ENCODE measurements at regions not wholly inside any gene's neighbourhood (a gene's known extent, or its start where the extent isn't known, plus 50 kb on each side); places are given as distances from the start of the nearest gene placed in this dataset.

- no peak for DNase-seq
- H3K27ac ChIP-seq (ENCODE audit: insufficient read depth in 1 of 2, low read depth in 1 of 2, low read length in 2 of 2, poor library complexity in 1 of 2, severe bottlenecking in 2 of 2): no peak overlapping the region
- CTCF ChIA-PET: no interaction called here
- H3K4me1 ChIP-seq (ENCODE audit: control extremely low read depth in 1 of 4, control insufficient read depth in 4 of 4, insufficient read depth in 4 of 4, low read length in 3 of 4): no peaks in the 10 kb centered on the region
- peaks cover 0 to 3% (median 2%) of the 10 kb centered on the region in 5 experiments for H3K9me3 ChIP-seq (ENCODE audit: control extremely low read depth in 1 of 5, control insufficient read depth in 4 of 5, insufficient read depth in 2 of 5, low read depth in 1 of 5, low read length in 4 of 5)
- POLR2A ChIA-PET: no interaction called here
- no peaks in the 10 kb centered on the region for H3K27me3 ChIP-seq (replicated peaks in 2 of 5; ENCODE audit: control insufficient read depth in 4 of 5, insufficient read depth in 5 of 5, low read length in 4 of 5)
- no peaks in the 10 kb centered on the region for H3K36me3 ChIP-seq (ENCODE audit: control insufficient read depth in 4 of 4, insufficient read depth in 4 of 4, low read length in 3 of 4)
- no peak overlapping the region for H3K4me3 ChIP-seq (ENCODE audit: control insufficient read depth in 1 of 7, extremely low read depth in 1 of 7, insufficient read depth in 4 of 7, low read depth in 2 of 7, low read length in 6 of 7)
Measured at GRCh38 chr1:90147093-90147492, 152.2 kb downstream of the ZNF326 start.

GRCh38 chr1:90144820-90145219 is 149.9 kb downstream of the ZNF326 start:
- Histone ChIP-seq H3K9me3 (ENCODE audit: control extremely low read depth in 1 of 5, control insufficient read depth in 4 of 5, insufficient read depth in 2 of 5, low read depth in 1 of 5, low read length in 4 of 5) (peaks cover 0 to 11% (median 3%) of the 10 kb centered on the region in 5 experiments), H3K27ac (ENCODE audit: insufficient read depth in 1 of 2, low read depth in 1 of 2, low read length in 2 of 2, poor library complexity in 1 of 2, severe bottlenecking in 2 of 2) (no peak overlapping the region), H3K27me3 (replicated peaks in 2 of 5; ENCODE audit: control insufficient read depth in 4 of 5, insufficient read depth in 5 of 5, low read length in 4 of 5) (no peaks in the 10 kb centered on the region), H3K36me3 (ENCODE audit: control insufficient read depth in 4 of 4, insufficient read depth in 4 of 4, low read length in 3 of 4) (no peaks in the 10 kb centered on the region), H3K4me3 (ENCODE audit: control insufficient read depth in 1 of 7, extremely low read depth in 1 of 7, insufficient read depth in 4 of 7, low read depth in 2 of 7, low read length in 6 of 7) (no peak overlapping the region), H3K4me1 (ENCODE audit: control extremely low read depth in 1 of 4, control insufficient read depth in 4 of 4, insufficient read depth in 4 of 4, low read length in 3 of 4) (no peaks in the 10 kb centered on the region)
- ChIA-PET CTCF (no interaction called here), POLR2A (no interaction called here)
- 93% methylated on average over 1 of the region's 1 CpG for WGBS (ENCODE audit: insufficient coverage)
- no peak for DNase-seq

- Histone ChIP-seq H3K4me1 (ENCODE audit: control extremely low read depth in 1 of 4, control insufficient read depth in 4 of 4, insufficient read depth in 4 of 4, low read length in 3 of 4) (no peaks in the 10 kb centered on the region), H3K27ac (ENCODE audit: insufficient read depth in 1 of 2, low read depth in 1 of 2, low read length in 2 of 2, poor library complexity in 1 of 2, severe bottlenecking in 2 of 2) (no peak overlapping the region), H3K4me3 (ENCODE audit: control insufficient read depth in 1 of 7, extremely low read depth in 1 of 7, insufficient read depth in 4 of 7, low read depth in 2 of 7, low read length in 6 of 7) (no peak overlapping the region), H3K9me3 (ENCODE audit: control extremely low read depth in 1 of 5, control insufficient read depth in 4 of 5, insufficient read depth in 2 of 5, low read depth in 1 of 5, low read length in 4 of 5) (peaks cover 0 to 18% (median 6%) of the 10 kb centered on the region in 5 experiments), H3K36me3 (ENCODE audit: control insufficient read depth in 4 of 4, insufficient read depth in 4 of 4, low read length in 3 of 4) (no peaks in the 10 kb centered on the region), H3K27me3 (replicated peaks in 2 of 5; ENCODE audit: control insufficient read depth in 4 of 5, insufficient read depth in 5 of 5, low read length in 4 of 5) (no peaks in the 10 kb centered on the region)
- WGBS (ENCODE audit: insufficient coverage): no CpG with 5 or more reads among the region's 1 CpG
- ChIA-PET CTCF (interaction anchor here (1.6 kb wide), 1 partner anchor 10 kb away, joined by 6 read pairs; no protein-coding TSS in a partner anchor), POLR2A (no interaction called here)
- no peak for DNase-seq
Measured at GRCh38 chr1:90143591-90143990, 148.7 kb downstream of the ZNF326 start.

GRCh38 chr1:90142697-90143096 is 147.8 kb downstream of the ZNF326 start:
- no peak overlapping the region for H3K27ac ChIP-seq (ENCODE audit: insufficient read depth in 1 of 2, low read depth in 1 of 2, low read length in 2 of 2, poor library complexity in 1 of 2, severe bottlenecking in 2 of 2)
- CTCF ChIA-PET: interaction anchor here (1.6 kb wide), 1 partner anchor 9 kb away, joined by 6 read pairs; no protein-coding TSS in a partner anchor
- H3K9me3 ChIP-seq (ENCODE audit: control extremely low read depth in 1 of 5, control insufficient read depth in 4 of 5, insufficient read depth in 2 of 5, low read depth in 1 of 5, low read length in 4 of 5): peaks cover 0 to 18% (median 6%) of the 10 kb centered on the region in 5 experiments
- POLR2A ChIA-PET: no interaction called here
- 100% methylated on average over 1 of the region's 2 CpGs for WGBS (ENCODE audit: insufficient coverage)
- no peak for DNase-seq
- no peak overlapping the region for H3K4me3 ChIP-seq (ENCODE audit: control insufficient read depth in 1 of 7, extremely low read depth in 1 of 7, insufficient read depth in 4 of 7, low read depth in 2 of 7, low read length in 6 of 7)
- H3K27me3 ChIP-seq (replicated peaks in 2 of 5; ENCODE audit: control insufficient read depth in 4 of 5, insufficient read depth in 5 of 5, low read length in 4 of 5): no peaks in the 10 kb centered on the region
- H3K4me1 ChIP-seq (ENCODE audit: control extremely low read depth in 1 of 4, control insufficient read depth in 4 of 4, insufficient read depth in 4 of 4, low read length in 3 of 4): no peaks in the 10 kb centered on the region
- no peaks in the 10 kb centered on the region for H3K36me3 ChIP-seq (ENCODE audit: control insufficient read depth in 4 of 4, insufficient read depth in 4 of 4, low read length in 3 of 4)

GRCh38 chr1:90139837-90140236 is 144.9 kb downstream of the ZNF326 start:
- DNase-seq: no peak
- Histone ChIP-seq H3K27me3 (replicated peaks in 2 of 5; ENCODE audit: control insufficient read depth in 4 of 5, insufficient read depth in 5 of 5, low read length in 4 of 5) (no peaks in the 10 kb centered on the region), H3K36me3 (ENCODE audit: control insufficient read depth in 4 of 4, insufficient read depth in 4 of 4, low read length in 3 of 4) (no peaks in the 10 kb centered on the region), H3K9me3 (ENCODE audit: control extremely low read depth in 1 of 5, control insufficient read depth in 4 of 5, insufficient read depth in 2 of 5, low read depth in 1 of 5, low read length in 4 of 5) (peaks cover 0 to 18% (median 6%) of the 10 kb centered on the region in 5 experiments), H3K4me3 (ENCODE audit: control insufficient read depth in 1 of 7, extremely low read depth in 1 of 7, insufficient read depth in 4 of 7, low read depth in 2 of 7, low read length in 6 of 7) (no peak overlapping the region), H3K27ac (ENCODE audit: insufficient read depth in 1 of 2, low read depth in 1 of 2, low read length in 2 of 2, poor library complexity in 1 of 2, severe bottlenecking in 2 of 2) (no peak overlapping the region), H3K4me1 (ENCODE audit: control extremely low read depth in 1 of 4, control insufficient read depth in 4 of 4, insufficient read depth in 4 of 4, low read length in 3 of 4) (no peaks in the 10 kb centered on the region)
- CTCF ChIA-PET: no interaction called here
- POLR2A ChIA-PET: no interaction called here

- no peak for DNase-seq
- Histone ChIP-seq H3K36me3 (ENCODE audit: control insufficient read depth in 4 of 4, insufficient read depth in 4 of 4, low read length in 3 of 4) (no peaks in the 10 kb centered on the region), H3K4me3 (ENCODE audit: control insufficient read depth in 1 of 7, extremely low read depth in 1 of 7, insufficient read depth in 4 of 7, low read depth in 2 of 7, low read length in 6 of 7) (no peak overlapping the region), H3K27ac (ENCODE audit: insufficient read depth in 1 of 2, low read depth in 1 of 2, low read length in 2 of 2, poor library complexity in 1 of 2, severe bottlenecking in 2 of 2) (no peak overlapping the region), H3K27me3 (replicated peaks in 2 of 5; ENCODE audit: control insufficient read depth in 4 of 5, insufficient read depth in 5 of 5, low read length in 4 of 5) (peaks cover 0 to 13% (median 9%) of the 10 kb centered on the region in 5 experiments), H3K4me1 (ENCODE audit: control extremely low read depth in 1 of 4, control insufficient read depth in 4 of 4, insufficient read depth in 4 of 4, low read length in 3 of 4) (no peaks in the 10 kb centered on the region), H3K9me3 (ENCODE audit: control extremely low read depth in 1 of 5, control insufficient read depth in 4 of 5, insufficient read depth in 2 of 5, low read depth in 1 of 5, low read length in 4 of 5) (peaks cover 0 to 12% (median 3%) of the 10 kb centered on the region in 5 experiments)
- CTCF ChIA-PET: interaction anchor here (1.5 to 1.8 kb wide), 2 partner anchors 9 to 15 kb away, joined by 4 read pairs; no protein-coding TSS in a partner anchor
- WGBS (ENCODE audit: insufficient coverage): no CpG with 5 or more reads among the region's 3 CpGs
- POLR2A ChIA-PET: interaction anchor here (0.6 kb wide), 1 partner anchor 27 kb away, joined by 3 read pairs; no protein-coding TSS in a partner anchor
Measured at GRCh38 chr1:90135286-90135685, 140.4 kb downstream of the ZNF326 start.

- Histone ChIP-seq H3K4me1 (ENCODE audit: control extremely low read depth in 1 of 4, control insufficient read depth in 4 of 4, insufficient read depth in 4 of 4, low read length in 3 of 4) (no peaks in the 10 kb centered on the region), H3K27ac (ENCODE audit: insufficient read depth in 1 of 2, low read depth in 1 of 2, low read length in 2 of 2, poor library complexity in 1 of 2, severe bottlenecking in 2 of 2) (no peak overlapping the region), H3K36me3 (ENCODE audit: control insufficient read depth in 4 of 4, insufficient read depth in 4 of 4, low read length in 3 of 4) (no peaks in the 10 kb centered on the region), H3K27me3 (replicated peaks in 2 of 5; ENCODE audit: control insufficient read depth in 4 of 5, insufficient read depth in 5 of 5, low read length in 4 of 5) (peaks cover 2 to 13% (median 12%) of the 10 kb centered on the region in 5 experiments), H3K9me3 (ENCODE audit: control extremely low read depth in 1 of 5, control insufficient read depth in 4 of 5, insufficient read depth in 2 of 5, low read depth in 1 of 5, low read length in 4 of 5) (peaks cover 0 to 5% (median 0%) of the 10 kb centered on the region in 5 experiments), H3K4me3 (ENCODE audit: control insufficient read depth in 1 of 7, extremely low read depth in 1 of 7, insufficient read depth in 4 of 7, low read depth in 2 of 7, low read length in 6 of 7) (no peak overlapping the region)
- ChIA-PET POLR2A (no interaction called here), CTCF (interaction anchor here (1.2 to 2.5 kb wide), 5 partner anchors 8 to 1031 kb away, joined by 3 to 12 read pairs (median 4); no protein-coding TSS in a partner anchor)
- WGBS (ENCODE audit: insufficient coverage): 100% methylated on average over 2 of the region's 6 CpGs
- DNase-seq: no peak
Measured at GRCh38 chr1:90134175-90134955, 139.5 kb downstream of the ZNF326 start.
